ENCODE measurements at regions not wholly inside any gene's neighbourhood (a gene's known extent, or its start where the extent isn't known, plus 50 kb on each side); places are given as distances from the start of the nearest gene placed in this dataset.

- TF ChIP-seq CHD2 (IDR thresholded peaks at IDR 0.05; ENCODE audit: low read length, partially characterized antibody): no peak
Measured at GRCh38 chr4:157824021-157824420, 348.8 kb downstream of the GASK1B start (continued).

GRCh38 chr4:157821814-157822213, 351.0 kb downstream of the GASK1B start:
- Histone ChIP-seq H3K79me2 (ENCODE audit: insufficient read depth) (no peaks in the 10 kb centered on the region), H3K4me2 (no peak overlapping the region), H3K36me3 (replicated peaks in 1 of 2; ENCODE audit: control insufficient read depth in 1 of 2, insufficient read depth in 2 of 2, low read length in 1 of 2) (no peaks in the 10 kb centered on the region), H3K9me2 (no peaks in the 10 kb centered on the region), H4K20me1 (ENCODE audit: insufficient read depth) (no peaks in the 10 kb centered on the region), H3K9ac (no peak overlapping the region), H3F3A (replicated peaks; ENCODE audit: insufficient read depth) (no peaks in the 10 kb centered on the region), H3K27ac (ENCODE audit: low read depth in 2 of 2, low read length in 1 of 2) (no peak overlapping the region), H3K27me3 (ENCODE audit: insufficient read depth) (no peaks in the 10 kb centered on the region), H3K4me3 (ENCODE audit: low read depth in 2 of 2, low read length in 1 of 2) (no peak overlapping the region), H3K4me1 (ENCODE audit: control insufficient read depth in 1 of 2, insufficient read depth in 2 of 2, low read depth in 1 of 2, low read length in 1 of 2) (no peaks in the 10 kb centered on the region; a peak in 1 of 4 replicates), H3K9me3 (no peaks in the 10 kb centered on the region), H2AFZ (ENCODE audit: low read depth) (no peak overlapping the region)
- no peak for DNase-seq
- WGBS (ENCODE audit: low lambda C conversion rate): 81% methylated on average over 13 of the region's 15 CpGs
- ChIA-PET POLR2A (no interaction called here), CTCF (no interaction called here)
- TF ChIP-seq JUND (IDR thresholded peaks at IDR 0.05): no peak
- no peak for TF ChIP-seq EP300 (IDR thresholded peaks at IDR 0.05; ENCODE audit: borderline replicate concordance in 1 of 2, low read depth in 1 of 2, low read length in 1 of 2)
- TF ChIP-seq GATA2 (CRISPR knock-in tag; IDR thresholded peaks at IDR 0.05): no peak
- TF ChIP-seq SIN3A (IDR thresholded peaks at IDR 0.05; ENCODE audit: borderline replicate concordance, low read depth, low read length): no peak
- no peak for TF ChIP-seq RXRA (IDR thresholded peaks at IDR 0.05; ENCODE audit: borderline replicate concordance, low read depth)
- no peak for TF ChIP-seq YY1 (IDR thresholded peaks at IDR 0.05; ENCODE audit: low read depth)
- no peak for TF ChIP-seq TAF1 (IDR thresholded peaks at IDR 0.05; ENCODE audit: borderline replicate concordance, low read depth, low read length)
- TF ChIP-seq CHD2 (IDR thresholded peaks at IDR 0.05; ENCODE audit: low read length, partially characterized antibody): no peak
- no peak for TF ChIP-seq IRF3 (IDR thresholded peaks at IDR 0.05; ENCODE audit: low read depth, low read length)
- TF ChIP-seq ZBTB33 (IDR thresholded peaks at IDR 0.05; ENCODE audit: borderline replicate concordance, low read depth): no peak
- TF ChIP-seq RAD21 (IDR thresholded peaks at IDR 0.05; ENCODE audit: low read length): no peak
- no peak for TF ChIP-seq CTCF (IDR thresholded peaks at IDR 0.05)
- no peak for TF ChIP-seq NRF1 (IDR thresholded peaks at IDR 0.05; ENCODE audit: low read depth, low read length)
- no peak for TF ChIP-seq FOSL2 (IDR thresholded peaks at IDR 0.05; ENCODE audit: borderline replicate concordance, low read depth)
- TF ChIP-seq USF2 (IDR thresholded peaks at IDR 0.05; ENCODE audit: borderline replicate concordance, low read depth, low read length): no peak
- TF ChIP-seq MAX (IDR thresholded peaks at IDR 0.05; ENCODE audit: low read depth): no peak
- TF ChIP-seq MEF2A (IDR thresholded peaks at IDR 0.05; ENCODE audit: borderline replicate concordance, low read depth): no peak
- TF ChIP-seq NFIC (IDR thresholded peaks at IDR 0.05; ENCODE audit: borderline replicate concordance): no peak
- TF ChIP-seq TEAD4 (IDR thresholded peaks at IDR 0.05; ENCODE audit: borderline replicate concordance, insufficient read depth): no peak
